ACC112 (cell line): ENCODE measurements at regions not wholly inside any gene's neighbourhood (a gene's known extent, or its start where the extent isn't known, plus 50 kb on each side); places are given as distances from the start of the nearest gene placed in this dataset.
A peak's percentile ranks its signal among the peaks of the same experiment; 100 is the strongest.
"Not testable (repeated sequence)": the region's sequence is repeated elsewhere in the genome, so short reads cannot be mapped to it uniquely, and the experiment has no call there.

Experiments
- H2AFZ ChIP-seq: fragments of 200-600 bp; sonication (generic); one replicate; pipeline ENCODE4 v1.6.0; 2017; ENCODE audit warnings: antibody characterized with exemption, low read length; ENCODE audit not compliant: unreplicated experiment
- H3K27ac ChIP-seq: fragments of 200-600 bp; sonication (generic); 2 replicates; pipeline ENCODE4 v1.5.1; 2014; ENCODE audit warnings: low read depth, mild to moderate bottlenecking, antibody characterized with exemption, low read length, moderate library complexity
- H3K27me3 ChIP-seq: fragments of 200-600 bp; sonication (generic); 2 replicates; pipeline ENCODE4 v1.6.1; 2014; ENCODE audit warnings: mild to moderate bottlenecking, antibody characterized with exemption, low read length, moderate library complexity, mixed read lengths; ENCODE audit not compliant: insufficient read depth
- H3K36me3 ChIP-seq: fragments of 200-600 bp; sonication (generic); 2 replicates; pipeline ENCODE4 v1.6.1; 2016; ENCODE audit warnings: mild to moderate bottlenecking, antibody characterized with exemption, low read length, moderate library complexity, mixed read lengths; ENCODE audit not compliant: insufficient read depth
- H3K4me1 ChIP-seq: fragments of 200-600 bp; sonication (generic); one replicate; pipeline ENCODE4 v1.6.1; 2016; ENCODE audit warnings: low read length, mixed read lengths; ENCODE audit not compliant: insufficient read depth, unreplicated experiment, control insufficient read depth
- H3K4me3 ChIP-seq: fragments of 200-600 bp; sonication (generic); 2 replicates; pipeline ENCODE4 v1.5.1; 2014; ENCODE audit warnings: mild to moderate bottlenecking, low read depth, low read length
- H3K79me2 ChIP-seq: fragments of 200-600 bp; sonication (generic); one replicate; pipeline ENCODE4 v1.6.0; 2016; ENCODE audit warnings: low read length; ENCODE audit not compliant: control insufficient read depth, unreplicated experiment, insufficient read depth

DNA sequence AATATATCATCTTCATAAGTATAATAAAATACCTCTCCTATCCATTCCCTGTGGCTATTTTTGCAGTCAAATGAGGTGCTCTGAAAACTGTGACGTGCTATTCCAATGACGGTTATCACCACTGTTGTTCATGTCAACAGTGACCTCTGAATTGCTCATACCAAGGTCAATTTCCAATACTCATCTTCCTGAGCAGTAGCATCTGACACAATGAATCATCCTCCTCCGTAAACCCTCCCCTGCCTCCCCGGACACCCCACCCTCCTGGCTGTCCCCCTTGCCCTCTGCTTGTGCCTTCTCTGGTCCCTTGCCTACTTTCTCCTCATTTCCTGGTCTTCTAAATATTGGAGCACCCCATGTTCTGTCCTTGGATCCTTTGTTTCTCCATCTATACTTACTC, 77.7 kb upstream of the SLC22A23 start:
- Histone ChIP-seq H3K27ac (peak overlapping the region; percentile 49), H2AFZ (no peak overlapping the region), H3K36me3 (no peaks in the 10 kb centered on the region), H3K27me3 (no peaks in the 10 kb centered on the region), H3K4me1 (peaks cover 12% of the 10 kb centered on the region), H3K4me3 (no peak overlapping the region), H3K79me2 (no peaks in the 10 kb centered on the region)

DNA sequence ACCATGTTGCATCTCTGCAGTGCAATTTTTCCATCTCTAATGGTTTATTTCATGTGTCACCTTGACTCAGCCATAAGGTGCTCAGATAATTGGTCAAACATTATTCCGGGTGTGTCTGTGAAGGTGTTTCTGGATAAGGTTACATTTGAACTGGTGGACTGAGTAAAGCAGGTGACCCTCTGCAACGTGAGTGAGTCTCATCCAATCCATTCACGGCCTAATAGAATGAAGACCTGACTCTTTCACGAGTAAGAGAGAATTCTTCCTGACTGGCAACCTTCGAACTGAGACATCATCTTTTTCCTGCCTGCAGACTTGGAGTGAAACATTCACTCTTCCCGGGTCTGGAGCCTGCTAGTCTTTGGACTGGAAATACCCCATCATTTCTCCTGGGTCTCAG, 77.1 kb upstream of the SLC22A23 start:
- Histone ChIP-seq H3K27ac (peak overlapping the region; percentile 59), H3K27me3 (no peaks in the 10 kb centered on the region)

GRCh38 chr6:3532296-3532916, 75.6 kb upstream of the SLC22A23 start:
- H2AFZ ChIP-seq, result no peak overlapping the region
- H3K4me3 ChIP-seq, result no peak overlapping the region
- no peaks in the 10 kb centered on the region for H3K79me2 ChIP-seq
- no peak overlapping the region for H3K27ac ChIP-seq
- no peaks in the 10 kb centered on the region for H3K27me3 ChIP-seq
- no peaks in the 10 kb centered on the region for H3K36me3 ChIP-seq
- peaks cover 12% of the 10 kb centered on the region for H3K4me1 ChIP-seq

More for the DNA sequence above, 77.1 kb upstream of the SLC22A23 start:
- Histone ChIP-seq H3K36me3 (no peaks in the 10 kb centered on the region), H3K4me3 (no peak overlapping the region), H3K79me2 (no peaks in the 10 kb centered on the region), H2AFZ (no peak overlapping the region), H3K4me1 (peaks cover 12% of the 10 kb centered on the region)

DNA sequence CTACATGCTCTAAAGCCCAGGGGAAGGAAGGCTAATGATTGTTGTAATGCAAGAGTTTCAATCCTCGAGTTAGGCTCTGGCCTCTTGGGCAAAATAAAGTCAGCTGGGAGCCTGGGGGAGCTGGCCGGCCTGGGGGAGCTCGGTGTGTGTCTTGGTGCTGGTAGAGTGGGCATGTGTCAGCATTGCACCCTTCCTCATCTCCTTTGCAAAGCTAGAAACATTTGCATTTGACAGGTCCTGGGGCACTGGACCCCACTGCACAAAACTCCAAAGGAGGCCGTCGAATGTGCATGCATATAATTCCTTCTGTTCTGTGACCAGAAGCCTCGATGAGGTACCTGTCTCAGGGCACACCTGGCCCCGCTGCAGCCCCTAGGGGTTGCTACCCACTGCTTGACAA, 74.6 kb upstream of the SLC22A23 start:
- no peak overlapping the region for H3K27ac ChIP-seq

GRCh38 chr6:3530515-3530914, 73.7 kb upstream of the SLC22A23 start:
- Histone ChIP-seq H3K4me3 (no peak overlapping the region), H3K36me3 (no peaks in the 10 kb centered on the region), H3K27ac (no peak overlapping the region), H3K79me2 (no peaks in the 10 kb centered on the region), H3K4me1 (peaks cover 16% of the 10 kb centered on the region), H3K27me3 (no peaks in the 10 kb centered on the region), H2AFZ (no peak overlapping the region)

More for the DNA sequence above, 74.6 kb upstream of the SLC22A23 start:
- Histone ChIP-seq H2AFZ (no peak overlapping the region), H3K79me2 (no peaks in the 10 kb centered on the region), H3K27me3 (no peaks in the 10 kb centered on the region), H3K36me3 (no peaks in the 10 kb centered on the region), H3K4me1 (peaks cover 16% of the 10 kb centered on the region), H3K4me3 (no peak overlapping the region)

- no peak overlapping the region for H3K27ac ChIP-seq
- H3K79me2 ChIP-seq, result no peaks in the 10 kb centered on the region
- no peak overlapping the region for H2AFZ ChIP-seq
These were observed 72.9 kb upstream of the SLC22A23 start for GRCh38 chr6:3529721-3530120.

DNA sequence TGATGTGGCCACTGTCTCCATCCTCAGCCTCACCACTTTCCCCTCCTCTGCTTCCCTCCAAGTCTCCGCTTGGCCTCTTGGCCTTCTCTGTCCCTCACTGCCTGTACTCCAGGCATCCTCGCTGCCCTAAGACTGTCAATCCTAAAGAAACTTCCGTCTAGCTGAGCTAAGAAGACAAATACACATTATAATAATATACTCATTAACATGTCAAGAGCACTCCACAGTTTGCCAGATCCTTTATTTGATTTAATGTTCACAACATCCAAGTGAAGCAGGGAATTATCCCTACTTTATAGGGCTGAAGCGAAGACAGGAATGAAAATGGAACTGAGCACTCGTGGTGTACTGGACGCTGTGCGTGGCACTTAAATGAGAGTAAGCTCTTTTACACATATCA, 72.4 kb upstream of the SLC22A23 start:
- Histone ChIP-seq H3K27me3 (no peaks in the 10 kb centered on the region), H3K27ac (no peak overlapping the region), H3K36me3 (no peaks in the 10 kb centered on the region), H2AFZ (no peak overlapping the region), H3K4me1 (peaks cover 7% of the 10 kb centered on the region), H3K4me3 (no peak overlapping the region), H3K79me2 (no peaks in the 10 kb centered on the region)

More at GRCh38 chr6:3529721-3530120, 72.9 kb upstream of the SLC22A23 start:
- Histone ChIP-seq H3K4me1 (peaks cover 10% of the 10 kb centered on the region), H3K36me3 (no peaks in the 10 kb centered on the region), H3K27me3 (no peaks in the 10 kb centered on the region), H3K4me3 (no peak overlapping the region)

DNA sequence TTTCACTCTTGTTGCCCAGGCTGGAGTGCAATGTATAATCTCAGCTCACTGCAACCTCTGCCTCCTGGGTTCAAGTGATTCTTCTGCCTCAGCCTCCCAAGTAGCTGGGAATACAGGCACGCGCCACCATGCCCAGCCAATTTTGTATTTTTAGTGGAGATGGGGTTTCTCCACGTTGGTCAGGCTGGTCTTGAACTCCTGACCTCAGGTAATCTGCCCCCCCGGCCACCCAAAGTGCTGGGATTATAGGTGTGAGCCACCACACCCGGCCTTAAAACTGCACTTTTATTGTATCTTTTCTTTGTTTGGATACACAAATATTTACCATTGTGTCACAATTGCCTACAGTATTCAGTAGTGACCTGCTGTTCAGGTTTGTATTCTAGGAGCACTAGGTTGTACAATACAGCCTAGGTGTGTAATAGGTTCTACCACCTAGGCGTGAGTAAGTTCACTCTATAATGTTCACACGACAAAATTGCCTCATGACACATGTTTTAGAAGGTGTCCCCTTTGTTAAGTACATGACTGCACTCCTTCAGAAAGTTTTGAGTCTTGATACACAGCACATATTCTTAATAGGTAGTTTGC, 71.3 kb upstream of the SLC22A23 start:
- H3K4me1 ChIP-seq, result peaks cover 11% of the 10 kb centered on the region
- not testable (repeated sequence) for H2AFZ ChIP-seq, H3K79me2 ChIP-seq, H3K4me3 ChIP-seq, H3K36me3 ChIP-seq, H3K27me3 ChIP-seq, H3K27ac ChIP-seq

DNA sequence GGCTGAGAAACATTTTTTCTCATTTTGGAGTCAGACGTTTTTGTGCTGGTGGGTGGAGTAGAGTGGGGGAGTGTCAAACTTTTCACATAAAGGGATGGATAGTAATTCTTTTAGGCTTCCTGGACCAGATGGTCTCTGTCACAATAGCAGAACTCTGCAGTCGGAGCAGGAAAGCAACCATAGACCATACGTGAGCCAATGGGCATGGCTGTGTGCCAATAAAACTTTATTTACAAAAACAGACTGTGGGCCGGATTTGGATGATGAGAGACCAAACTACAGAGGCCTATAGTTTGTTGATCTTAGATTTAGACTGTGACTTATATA, 70.8 kb upstream of the SLC22A23 start:
- Histone ChIP-seq H3K79me2 (no peaks in the 10 kb centered on the region), H3K27ac (no peak overlapping the region), H3K27me3 (no peaks in the 10 kb centered on the region), H3K4me3 (no peak overlapping the region), H2AFZ (no peak overlapping the region), H3K4me1 (peaks cover 17% of the 10 kb centered on the region), H3K36me3 (no peaks in the 10 kb centered on the region)

- no peak overlapping the region for H2AFZ ChIP-seq
- H3K27ac ChIP-seq, result no peak overlapping the region
- no peak overlapping the region for H3K4me3 ChIP-seq
- H3K27me3 ChIP-seq, result no peaks in the 10 kb centered on the region
- H3K36me3 ChIP-seq, result no peaks in the 10 kb centered on the region
- peaks cover 22% of the 10 kb centered on the region for H3K4me1 ChIP-seq
- H3K79me2 ChIP-seq, result no peaks in the 10 kb centered on the region
These were observed 70.3 kb upstream of the SLC22A23 start for GRCh38 chr6:3526962-3527650.

- H3K27ac ChIP-seq, result no peak overlapping the region
- no peaks in the 10 kb centered on the region for H3K36me3 ChIP-seq
- H3K4me3 ChIP-seq, result no peak overlapping the region
- H2AFZ ChIP-seq, result no peak overlapping the region
- no peaks in the 10 kb centered on the region for H3K27me3 ChIP-seq
- no peaks in the 10 kb centered on the region for H3K79me2 ChIP-seq
- H3K4me1 ChIP-seq, result peaks cover 31% of the 10 kb centered on the region
These were observed 69.1 kb upstream of the SLC22A23 start for GRCh38 chr6:3525915-3526314.
